H1 (cell line): ENCODE measurements at regions not wholly inside any gene's neighbourhood (a gene's known extent, or its start where the extent isn't known, plus 50 kb on each side); places are given as distances from the start of the nearest gene placed in this dataset.

Experiments used
- BACH1 ChIP-seq: IDR thresholded peaks from 2 replicates; pipeline ENCODE4 v1.6.1; 2012; ENCODE audit warnings: low read length, improper control_type of control experiment
- CREB1 ChIP-seq: IDR thresholded peaks from 2 replicates; pipeline ENCODE4 v1.6.1; 2012; ENCODE audit warnings: inconsistent platforms
- CTCF ChIP-seq, 3 experiments: IDR thresholded peaks; 1 replicate in 2 of 3; 2 replicates in 1 of 3; pipeline versions ENCODE4 v1.5.1 to v1.6.1; 2011; ENCODE audit warnings: low read length in 3 of 3, mild to moderate bottlenecking in 3 of 3, inconsistent platforms in 2 of 3, low read depth in 1 of 3, moderate library complexity in 1 of 3; ENCODE audit not compliant: insufficient read depth in 1 of 3; ENCODE audit errors: control extremely low read depth in 1 of 3
- EP300 ChIP-seq, 2 experiments: IDR thresholded peaks; 1 replicate in 1 of 2; 2 replicates in 1 of 2; pipeline ENCODE4 v1.6.1; 2011 to 2012; ENCODE audit warnings: low read depth in 2 of 2, low read length in 2 of 2, mild to moderate bottlenecking in 2 of 2, borderline replicate concordance in 1 of 2, inconsistent platforms in 1 of 2, moderate library complexity in 1 of 2
- EZH2 ChIP-seq: fragments of 200-600 bp; sonication (generic); IDR thresholded peaks from 2 replicates; pipeline ENCODE4 v1.7.1; 2012; ENCODE audit warnings: low read depth, mild to moderate bottlenecking, moderate library complexity, low read length, inconsistent platforms; ENCODE audit not compliant: severe bottlenecking
- FOSL1 ChIP-seq: IDR thresholded peaks from 2 replicates; pipeline ENCODE4 v1.6.1; 2011; ENCODE audit warnings: mild to moderate bottlenecking, low read depth, low read length, moderate library complexity; ENCODE audit not compliant: insufficient read depth
- HDAC6 ChIP-seq: IDR thresholded peaks from one replicate; pipeline ENCODE4 v1.7.1; 2012; ENCODE audit warnings: low read depth, mild to moderate bottlenecking, inconsistent platforms, low read length, moderate library complexity
- KDM4A ChIP-seq: IDR thresholded peaks from one replicate; pipeline ENCODE4 v1.7.1; 2012; ENCODE audit warnings: low read depth, mild to moderate bottlenecking, moderate library complexity, low read length, inconsistent platforms; ENCODE audit not compliant: severe bottlenecking
- POLR2A ChIP-seq, 2 experiments: IDR thresholded peaks; 1 replicate in 1 of 2; 2 replicates in 1 of 2; pipeline ENCODE4 v1.6.1; 2011; ENCODE audit warnings: low read depth in 2 of 2, low read length in 2 of 2, mild to moderate bottlenecking in 2 of 2; ENCODE audit errors: control extremely low read depth in 1 of 2
- POLR2AphosphoS5 ChIP-seq: IDR thresholded peaks from 2 replicates; pipeline ENCODE4 v1.6.1; 2011; ENCODE audit warnings: low read depth, low read length
- TAF7 ChIP-seq: optimal IDR thresholded peaks from 2 replicates; pipeline ENCODE3; 2011; ENCODE audit warnings: low read depth, mild to moderate bottlenecking, inconsistent platforms, low read length, moderate library complexity, borderline replicate concordance
- TEAD4 ChIP-seq: IDR thresholded peaks from 2 replicates; pipeline ENCODE4 v1.6.1; 2012; ENCODE audit warnings: low read depth, low read length, inconsistent platforms, mixed read lengths
- ZNF274 ChIP-seq: IDR thresholded peaks from 2 replicates; pipeline ENCODE4 v1.7.0; 2012; ENCODE audit warnings: low read length, borderline replicate concordance; ENCODE audit errors: extremely low read depth

- no peak for TF ChIP-seq POLR2AphosphoS5
- no peak for TF ChIP-seq EZH2
- TF ChIP-seq FOSL1: no peak
- no peak for TF ChIP-seq POLR2A (IDR thresholded peaks at IDR 0.05; ENCODE audit: control extremely low read depth in 1 of 2, low read depth in 2 of 2, low read length in 2 of 2)
- TF ChIP-seq HDAC6: no peak
- no peak for TF ChIP-seq KDM4A
- TF ChIP-seq TAF7: no peak
- no peak for TF ChIP-seq ZNF274
- no peak for TF ChIP-seq CTCF (IDR thresholded peaks at IDR 0.05; ENCODE audit: control extremely low read depth in 1 of 3, insufficient read depth in 1 of 3, low read depth in 1 of 3, low read length in 3 of 3)
- TF ChIP-seq BACH1: no peak
- no peak for TF ChIP-seq TEAD4
- TF ChIP-seq CREB1: no peak
- no peak for TF ChIP-seq EP300 (IDR thresholded peaks at IDR 0.05; ENCODE audit: borderline replicate concordance in 1 of 2, low read depth in 2 of 2, low read length in 2 of 2)
These were observed 303.4 kb downstream of the DIPK2A start for GRCh38 chr3:144275005-144275404.
